ENCODE measurements at regions not wholly inside any gene's neighbourhood (a gene's known extent, or its start where the extent isn't known, plus 50 kb on each side); places are given as distances from the start of the nearest gene placed in this dataset.

GRCh38 chr7:52320610-52321009, 714.8 kb upstream of the POM121L12 start:
- TF ChIP-seq CTCF (IDR thresholded peaks at IDR 0.05) (no peak), POLR2A (IDR thresholded peaks at IDR 0.05) (no peak), POLR2AphosphoS5 (IDR thresholded peaks at IDR 0.05) (no peak)

Measured in breast epithelium (tissue), 3 donors.